Limb (tissue), 2 donors: ENCODE measurements at regions not wholly inside any gene's neighbourhood (a gene's known extent, or its start where the extent isn't known, plus 50 kb on each side); places are given as distances from the start of the nearest gene placed in this dataset.

Source experiments
- DNase-seq, 2 donors: peaks; one replicate each; pipeline ENCODE4 v3.0.0-alpha.2; 2016; ENCODE audit errors: extremely low spot score in 2 of 2

DNA sequence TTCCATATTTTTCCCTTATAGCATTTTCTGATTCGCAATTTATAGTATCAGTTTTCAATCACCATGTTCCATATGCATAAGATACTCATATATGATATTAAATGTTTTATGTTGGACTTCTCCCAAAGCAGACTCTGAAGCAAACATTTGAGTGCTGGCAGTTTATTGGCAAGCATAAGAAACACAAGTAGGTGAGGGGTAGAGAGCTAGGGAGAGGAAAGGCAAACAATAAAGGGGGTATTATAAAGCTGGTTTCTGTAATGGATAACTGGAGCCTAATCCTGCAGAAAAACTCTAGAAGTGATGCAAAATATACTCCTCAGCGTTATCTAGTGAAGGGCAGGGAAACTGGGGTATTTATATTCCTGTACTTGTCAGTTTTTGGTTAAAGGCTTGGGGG lies 491.5 kb upstream of the TGFBR2 start:
- no peak for DNase-seq

DNA sequence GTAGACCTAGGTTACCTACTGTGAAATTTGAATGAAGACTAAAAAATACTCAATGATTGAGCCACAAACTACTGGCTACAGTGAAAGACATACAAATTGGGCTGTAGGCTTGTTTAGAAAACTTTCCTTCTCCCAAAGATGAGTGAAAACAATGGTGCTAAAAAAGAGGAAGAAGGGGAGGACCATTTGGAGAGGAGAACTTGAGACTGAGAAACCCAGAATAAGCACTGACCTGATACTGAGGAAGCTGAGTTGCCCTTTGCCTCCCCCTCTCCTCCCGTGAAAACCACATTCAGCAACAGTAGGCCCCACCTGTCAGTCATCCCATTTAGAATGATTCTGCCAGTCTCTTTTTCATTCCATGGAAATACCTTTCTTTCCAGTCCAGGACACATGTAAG lies 484.0 kb upstream of the TGFBR2 start:
- DNase-seq: no peak

DNA sequence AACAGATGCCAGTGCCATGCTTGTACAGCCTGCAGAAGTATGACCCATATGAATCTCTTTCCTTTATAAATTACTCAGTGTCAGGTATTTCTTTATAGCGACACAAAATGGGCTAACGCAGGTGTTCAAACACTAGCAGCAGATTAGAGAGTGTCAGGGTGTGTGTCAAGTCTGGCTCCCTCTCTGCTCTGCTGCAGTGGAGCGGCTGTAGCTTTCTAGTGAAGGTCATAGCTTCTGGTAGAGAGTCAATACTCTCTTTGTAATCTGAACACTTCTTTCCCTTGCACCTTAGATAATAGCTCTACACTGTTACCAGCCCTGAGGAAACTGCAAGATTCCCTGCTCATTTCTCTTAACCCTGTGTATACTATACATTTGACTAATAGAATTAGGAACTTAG lies 483.2 kb upstream of the TGFBR2 start:
- no peak for DNase-seq

DNA sequence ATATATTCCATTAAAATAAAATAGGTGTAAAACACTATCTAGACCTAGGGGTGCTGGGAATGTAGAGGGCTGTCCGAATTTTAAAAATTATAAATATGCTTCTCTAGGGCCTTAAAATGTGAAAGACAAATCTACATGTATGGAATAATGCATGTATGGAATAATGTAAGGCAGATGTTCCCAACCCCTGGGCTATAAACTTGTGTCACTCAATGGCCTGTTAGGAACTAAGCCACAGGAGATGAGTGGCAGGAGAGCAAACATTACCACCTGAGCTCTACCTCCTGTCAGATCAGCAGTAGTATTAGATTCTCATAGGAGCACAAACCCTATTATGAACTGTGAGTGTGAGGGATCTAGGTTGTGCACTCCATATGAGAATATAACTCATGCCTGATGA lies 482.6 kb upstream of the TGFBR2 start:
- DNase-seq: no peak

DNA sequence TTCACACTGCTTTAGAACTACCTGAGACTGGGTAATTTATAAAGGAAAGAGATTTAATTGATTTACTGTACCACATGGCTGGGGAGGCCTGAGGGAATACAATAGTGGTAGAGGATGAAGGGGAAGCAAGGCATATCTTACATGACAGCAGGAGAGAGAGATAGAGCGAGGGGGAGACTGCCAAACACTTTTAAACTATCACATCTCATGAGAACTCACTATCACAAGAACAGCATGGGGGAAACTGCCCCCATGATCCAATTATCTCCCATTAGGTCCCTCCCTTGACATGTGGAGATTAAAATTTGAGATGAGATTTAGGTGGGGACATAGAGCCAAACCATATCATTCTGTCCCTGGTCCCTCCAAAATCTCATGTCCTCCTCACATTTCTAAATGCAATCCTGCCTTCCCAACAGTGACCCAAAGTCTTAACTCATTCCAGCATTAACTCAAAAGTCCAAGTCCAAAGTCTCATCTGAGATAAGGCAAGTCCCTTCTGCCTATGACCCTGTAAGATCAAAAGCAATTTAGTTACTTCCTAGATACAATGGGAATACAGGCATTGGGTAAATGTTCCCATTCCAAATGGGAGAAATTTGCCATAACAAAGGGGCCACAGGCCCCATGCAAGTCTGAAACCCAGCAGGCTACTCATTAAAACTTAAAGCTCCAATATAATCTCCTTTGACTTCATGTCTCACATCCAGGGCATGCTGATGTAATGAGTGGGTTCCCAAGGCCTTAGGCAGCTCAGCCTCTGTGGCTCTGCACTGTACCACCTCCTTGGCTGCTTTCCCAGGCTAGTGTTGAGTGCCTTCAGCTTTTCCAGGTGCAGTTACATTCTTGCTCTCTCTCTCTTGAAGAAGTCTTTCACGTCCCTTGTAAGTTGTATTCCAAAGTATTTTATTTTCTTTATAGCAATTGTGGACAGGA lies 481.7 kb upstream of the TGFBR2 start:
- DNase-seq: peak in 1 of 2 donors; percentile 42

DNA sequence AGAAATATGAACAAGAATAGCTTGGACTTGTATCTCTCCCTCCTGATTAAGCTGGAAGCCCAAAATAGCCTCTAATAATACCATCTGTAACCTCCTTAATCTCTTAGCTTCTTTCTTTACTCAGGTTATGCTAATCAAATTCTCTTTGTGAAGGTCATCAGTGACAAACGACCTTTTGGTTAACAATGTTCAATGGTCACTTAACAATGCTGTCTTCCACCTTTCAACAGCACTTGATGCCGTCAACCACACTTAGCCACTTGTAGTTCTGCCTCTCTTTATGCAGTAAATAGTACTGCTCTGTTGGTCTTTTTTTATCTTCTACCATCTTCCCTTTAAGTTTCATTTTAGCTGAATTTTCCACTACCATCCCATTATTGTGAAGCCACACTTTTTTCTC lies 476.6 kb upstream of the TGFBR2 start:
- no peak for DNase-seq

DNA sequence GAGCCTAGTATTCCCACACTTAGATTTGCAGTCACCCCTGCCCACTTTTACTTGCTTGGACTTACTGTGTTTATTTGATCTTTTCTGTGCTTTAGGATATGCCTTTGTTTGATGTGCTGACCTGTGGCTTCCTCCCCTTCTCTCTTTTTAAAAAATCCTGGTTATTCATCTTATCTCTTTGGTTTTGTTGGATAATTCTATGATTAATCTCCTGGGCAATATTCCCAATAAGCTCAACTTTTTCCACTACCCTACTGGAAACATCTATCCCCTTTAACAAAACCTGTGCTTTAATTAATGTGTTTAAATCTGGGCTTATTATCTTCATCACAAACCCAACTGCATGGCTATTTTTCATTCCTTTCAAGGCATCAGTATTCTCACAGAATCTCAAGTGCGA lies 476.0 kb upstream of the TGFBR2 start:
- no peak for DNase-seq

DNA sequence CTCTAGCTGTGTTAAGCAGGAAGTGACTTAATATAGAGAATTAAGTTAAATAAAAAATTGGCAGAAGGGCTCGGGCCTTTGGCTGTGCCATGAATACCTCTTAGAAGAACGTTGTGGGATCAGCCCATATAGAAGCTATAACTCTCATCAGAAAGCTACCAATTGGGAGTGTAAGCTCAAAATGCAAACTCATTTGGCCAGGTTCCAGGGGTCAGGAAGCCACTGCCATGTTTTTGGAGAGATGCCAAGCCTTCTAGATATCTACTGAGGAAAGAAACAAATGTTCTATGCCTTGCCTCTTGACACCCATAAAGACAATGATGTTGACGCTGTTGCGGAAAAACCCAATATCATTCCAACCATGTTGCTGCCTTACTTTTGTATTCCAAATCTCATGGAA lies 475.2 kb upstream of the TGFBR2 start:
- no peak for DNase-seq

DNA sequence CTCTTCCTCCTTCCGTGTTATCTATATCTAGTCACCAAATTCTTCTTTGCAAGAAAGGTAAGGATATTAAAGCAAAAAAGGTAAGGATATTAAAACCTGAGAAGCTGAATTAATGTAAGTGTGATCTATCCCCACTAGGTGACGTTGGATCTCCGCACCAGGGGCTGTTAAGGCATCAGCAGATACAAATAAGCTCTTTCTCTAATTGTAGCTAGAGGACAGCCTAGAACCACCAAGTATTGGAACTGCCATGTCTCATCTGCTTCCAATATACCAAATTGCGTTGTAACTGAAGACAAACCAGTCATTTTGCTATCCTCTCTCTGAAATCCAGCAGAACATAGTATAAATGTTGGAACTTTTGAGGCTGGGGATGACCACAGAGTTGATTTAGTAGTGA lies 471.2 kb upstream of the TGFBR2 start:
- DNase-seq: no peak

DNA sequence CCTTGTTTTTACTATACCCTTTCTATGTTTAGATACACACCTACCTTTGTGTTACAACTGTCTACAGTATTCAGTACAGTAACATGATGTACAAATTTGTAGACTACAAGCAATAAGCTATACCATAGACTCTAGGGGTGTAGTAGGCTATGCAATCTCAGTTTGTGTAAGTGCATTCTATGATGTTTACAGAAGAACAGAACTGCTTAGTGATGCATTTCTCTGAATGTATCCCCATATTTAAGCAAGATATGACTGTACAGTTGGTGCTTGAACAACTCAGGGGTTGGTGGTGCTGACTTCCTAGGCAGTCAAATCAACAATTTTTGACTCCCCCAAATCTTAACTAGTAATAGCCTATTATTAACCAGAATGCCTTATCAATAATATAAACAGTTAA lies 467.1 kb upstream of the TGFBR2 start:
- DNase-seq: no peak

DNA sequence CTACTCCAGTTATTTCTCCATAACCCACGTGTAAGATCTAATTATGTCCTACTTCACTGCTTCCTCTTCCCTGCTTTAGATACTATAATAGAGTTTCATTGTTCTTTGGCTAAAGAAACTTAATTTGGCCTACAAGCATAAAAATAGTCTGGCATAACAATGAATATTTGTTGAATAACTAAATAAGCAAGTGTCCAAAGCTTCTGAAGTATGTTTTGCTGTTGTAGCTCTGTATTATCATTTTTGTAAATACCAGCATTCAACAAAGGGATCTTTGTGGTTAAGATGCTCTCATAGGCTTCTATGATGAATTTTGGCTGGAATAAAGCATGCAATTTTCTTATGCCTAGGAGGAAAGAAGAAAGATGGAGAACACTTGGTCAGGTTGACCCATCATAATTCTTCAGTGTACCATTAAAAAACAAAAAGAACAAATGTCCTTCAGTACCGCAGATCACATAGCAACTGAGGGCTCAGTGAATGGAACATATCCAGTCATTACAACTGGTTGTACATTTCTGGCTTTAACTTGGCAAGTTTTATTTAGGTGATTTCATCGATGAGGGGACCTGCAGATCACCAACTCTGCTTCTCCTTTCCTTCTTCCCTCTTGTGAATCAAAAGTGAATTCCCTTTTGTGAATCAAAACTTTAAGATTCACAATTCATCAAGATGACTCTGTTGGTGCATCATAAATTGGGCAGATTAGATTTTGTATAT lies 465.9 kb upstream of the TGFBR2 start:
- no peak for DNase-seq

DNA sequence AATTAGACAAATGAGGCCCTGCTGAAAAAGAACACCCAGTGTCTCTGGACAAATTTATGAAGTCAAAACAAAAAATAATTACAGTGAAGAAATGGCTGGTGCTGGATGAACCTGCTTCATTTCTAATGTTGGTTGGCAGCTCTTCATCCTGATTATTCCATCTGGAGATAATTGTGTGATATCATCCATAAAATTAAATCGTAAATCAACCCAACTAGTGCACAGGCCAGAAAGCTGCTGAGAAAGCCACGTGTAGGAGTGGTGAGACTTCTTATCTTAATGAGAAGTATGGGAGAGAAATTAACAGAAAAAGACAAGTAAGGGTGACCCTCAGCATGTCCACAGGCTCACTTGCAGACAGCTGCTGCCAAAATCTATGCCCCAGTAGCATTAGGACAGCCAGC lies 465.2 kb upstream of the TGFBR2 start:
- no peak for DNase-seq

DNA sequence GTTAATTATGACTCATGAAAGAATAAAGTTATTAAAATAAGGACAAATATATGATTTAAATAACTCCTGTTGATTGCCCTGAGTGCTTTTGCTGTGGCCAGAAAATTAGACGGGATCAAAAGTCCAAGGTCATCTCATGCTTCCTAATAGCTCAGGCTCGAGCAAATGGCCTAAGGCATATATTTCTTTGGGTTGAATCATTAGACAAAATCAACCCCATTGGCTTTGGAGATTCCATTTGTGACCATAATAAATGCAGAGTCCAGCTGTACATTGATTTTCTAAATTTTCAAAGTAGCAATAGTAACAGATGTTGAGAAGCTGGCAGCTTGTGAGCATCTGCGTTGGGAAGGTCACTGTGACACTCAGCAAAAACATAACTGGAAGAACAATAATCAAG lies 464.5 kb upstream of the TGFBR2 start:
- DNase-seq: no peak

DNA sequence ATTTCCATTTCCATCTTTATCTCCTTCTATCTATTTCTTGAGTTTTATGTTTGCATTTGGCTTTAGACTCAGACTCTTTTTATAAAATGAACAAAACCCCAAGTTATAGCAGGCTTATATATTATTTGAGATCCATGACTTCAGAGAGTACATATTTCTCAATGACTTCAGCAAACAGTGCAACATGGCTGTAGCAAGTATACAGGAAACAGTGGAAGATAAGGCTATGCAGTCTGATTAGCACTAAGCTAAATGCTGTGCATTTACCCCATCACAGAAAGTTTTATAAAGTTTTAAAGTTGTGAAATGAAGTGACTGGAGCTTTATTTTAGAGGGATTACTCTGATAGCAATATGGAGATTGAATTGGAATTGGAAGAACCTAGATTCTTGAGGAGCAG lies 463.5 kb upstream of the TGFBR2 start:
- no peak for DNase-seq

DNA sequence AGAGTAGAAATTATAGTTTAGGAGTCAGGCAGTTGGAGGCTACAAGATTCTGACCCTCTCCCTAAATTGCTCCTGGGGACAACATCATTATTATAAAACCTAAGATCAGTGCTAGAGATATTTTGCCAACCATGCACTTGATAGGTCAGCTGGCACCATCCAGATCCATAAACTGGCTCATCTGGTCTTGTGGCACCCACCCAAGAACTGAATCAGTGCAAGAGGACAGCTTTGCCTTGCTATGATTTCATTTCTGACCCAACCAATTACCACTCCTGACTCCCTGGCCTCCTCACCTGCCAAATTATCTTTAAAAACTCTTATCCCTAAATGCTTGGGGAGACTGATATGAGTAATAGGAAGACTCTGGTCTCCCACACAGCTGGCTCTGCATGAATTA lies 461.1 kb upstream of the TGFBR2 start:
- DNase-seq: no peak

DNA sequence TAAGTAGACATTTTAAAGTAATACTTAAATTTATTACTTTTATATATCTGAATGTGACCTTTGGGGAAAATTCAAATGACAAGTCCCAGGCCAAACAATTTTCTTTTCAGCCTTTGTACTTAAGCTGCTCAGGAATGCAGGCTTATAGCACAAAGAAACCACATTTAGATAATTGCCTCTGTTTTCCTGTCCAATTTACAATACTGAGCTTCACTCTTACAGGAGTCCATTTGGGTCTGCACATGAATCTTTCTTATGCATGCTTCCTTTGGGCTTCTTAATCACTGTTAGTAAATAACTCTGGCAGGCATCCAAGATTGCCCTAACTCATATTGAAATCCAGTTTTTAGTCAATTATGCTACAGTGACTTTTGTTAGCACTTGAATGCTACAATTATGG lies 459.4 kb upstream of the TGFBR2 start:
- no peak for DNase-seq

DNA sequence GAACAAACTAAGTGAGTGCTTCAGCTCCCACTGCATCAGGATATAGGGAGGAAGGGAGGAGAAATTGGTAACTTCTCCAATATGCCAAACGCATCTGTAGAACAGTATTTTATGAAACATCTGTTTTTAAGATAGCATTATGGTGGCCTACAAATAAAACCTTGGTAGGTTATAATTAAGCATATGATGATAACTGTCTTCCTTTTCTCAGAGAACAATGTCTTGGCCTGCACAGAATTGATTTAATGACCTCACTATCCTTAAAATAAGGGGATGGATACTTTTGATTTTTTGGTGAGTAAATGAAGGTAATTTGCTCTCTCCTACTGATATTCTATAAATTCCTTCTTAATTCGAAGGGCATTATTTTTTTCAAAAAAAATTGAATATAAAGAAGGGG lies 451.5 kb upstream of the TGFBR2 start:
- DNase-seq: no peak

DNA sequence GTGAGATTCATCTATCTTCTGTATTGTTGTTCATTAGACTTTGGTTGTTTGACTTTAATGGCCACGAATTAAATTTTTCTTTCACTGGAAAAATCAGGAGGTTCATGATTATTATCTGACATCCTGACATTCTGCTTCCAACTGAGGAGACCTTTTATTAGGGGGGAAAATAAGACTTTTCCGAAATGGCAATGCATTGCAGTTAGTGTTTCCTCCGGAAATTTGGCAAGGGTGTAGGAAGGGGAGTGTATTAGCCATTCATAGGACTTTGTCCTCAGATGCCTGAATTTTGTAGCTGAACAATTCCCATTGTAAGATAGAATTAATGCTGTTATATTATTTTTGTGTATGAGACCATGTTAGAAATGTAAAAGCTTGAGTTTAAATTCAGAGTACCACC lies 450.6 kb upstream of the TGFBR2 start:
- no peak for DNase-seq

DNA sequence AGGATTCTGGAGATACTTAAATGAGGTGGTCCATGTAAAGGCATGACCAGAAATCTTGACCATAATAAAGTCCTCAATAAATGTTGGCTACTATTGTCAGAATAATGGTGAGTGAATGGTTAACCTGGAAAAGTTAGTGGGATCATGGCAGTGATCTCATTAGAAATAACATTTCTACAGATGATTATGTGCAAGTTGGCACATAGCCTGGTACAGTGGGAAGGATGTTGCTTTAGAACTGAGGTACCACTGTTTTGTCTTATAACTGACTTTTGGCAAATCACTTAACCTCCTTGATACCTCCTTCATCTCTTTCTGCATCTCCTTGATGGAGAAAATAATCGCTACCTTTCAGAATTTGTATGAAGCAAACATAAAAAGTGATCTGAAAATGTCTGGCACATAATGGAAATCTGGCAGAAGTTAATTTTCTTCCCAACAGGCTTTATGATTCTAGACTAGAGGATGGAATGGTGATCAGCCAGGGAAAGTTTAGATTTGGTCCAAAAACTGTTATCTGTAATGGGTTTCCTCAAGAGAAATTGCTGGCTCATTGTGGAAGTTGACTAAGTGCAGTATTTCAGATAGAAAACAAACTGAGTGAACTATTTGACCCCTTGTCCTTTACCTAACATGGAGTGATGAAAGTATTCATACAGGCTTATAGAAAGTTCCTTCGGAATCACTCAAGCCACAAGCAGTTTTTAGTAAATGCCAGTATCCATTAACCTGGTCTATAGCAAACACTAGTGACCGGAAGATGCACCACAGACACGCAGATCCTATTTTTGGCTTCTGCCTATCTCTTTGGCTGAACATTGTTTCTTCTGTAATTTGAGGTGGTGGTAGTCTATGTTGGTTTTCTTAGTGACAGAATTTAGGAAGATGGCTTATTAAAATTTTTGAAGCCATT lies 449.6 kb upstream of the TGFBR2 start:
- DNase-seq: no peak

DNA sequence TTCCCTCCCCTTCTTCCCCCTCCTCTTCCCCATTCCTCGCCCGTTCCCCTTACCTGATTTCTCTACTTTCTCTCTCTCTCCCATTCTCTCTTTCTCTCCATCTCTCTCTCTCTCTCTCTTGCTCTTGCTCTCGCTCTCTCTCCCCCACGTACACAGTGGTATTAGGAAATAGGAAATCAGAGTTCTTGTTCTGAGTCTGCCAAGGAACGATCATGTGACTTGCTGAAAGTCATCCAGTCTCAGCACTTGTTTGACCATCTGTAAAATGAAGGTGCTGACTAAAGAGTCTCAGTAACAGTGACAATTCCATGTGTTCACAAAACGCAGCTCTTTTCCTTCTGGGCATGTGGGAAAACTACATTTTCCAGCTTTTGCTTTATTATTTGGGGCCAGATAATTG lies 445.0 kb upstream of the TGFBR2 start:
- DNase-seq: no peak

DNA sequence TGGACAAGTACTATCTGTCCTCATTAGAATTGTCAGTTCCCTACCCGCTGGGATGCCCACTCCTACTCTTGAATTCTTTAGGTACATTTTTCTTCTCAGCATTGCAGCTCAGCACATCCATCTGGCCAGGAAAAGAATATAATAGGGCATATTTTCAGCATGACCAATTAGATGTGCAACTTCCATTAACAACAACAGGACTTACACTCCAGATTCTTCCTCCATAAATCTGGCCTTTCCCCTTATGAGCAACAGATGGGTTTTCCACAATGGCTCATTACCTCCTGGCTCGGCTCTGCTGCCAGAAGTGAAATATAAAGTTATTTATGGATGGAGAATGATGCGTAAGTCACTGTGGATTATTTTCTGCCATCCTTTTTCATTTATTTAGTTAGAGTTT lies 443.8 kb upstream of the TGFBR2 start:
- DNase-seq: peak in 1 of 2 donors; percentile 60

DNA sequence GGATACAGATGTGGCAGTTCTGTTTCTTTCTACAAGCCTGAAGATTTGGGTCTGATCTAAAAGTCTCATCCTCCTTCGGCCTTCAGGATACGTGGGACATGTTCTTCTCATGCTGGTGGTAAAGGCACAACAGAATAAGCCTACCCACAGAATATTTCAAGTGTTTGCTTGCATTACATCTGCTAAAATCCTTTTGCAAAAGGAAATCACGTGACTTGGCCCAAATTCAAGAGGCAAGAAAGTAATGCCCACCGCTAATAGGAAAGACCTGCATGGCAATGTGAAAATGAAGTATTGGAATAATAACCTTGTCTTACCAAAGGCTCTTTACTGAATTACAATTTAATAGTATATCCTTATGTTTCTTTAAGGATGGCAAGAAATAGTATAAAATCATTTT lies 439.9 kb upstream of the TGFBR2 start:
- no peak for DNase-seq
